Calu3 (cell line): ENCODE measurements at regions not wholly inside any gene's neighbourhood (a gene's known extent, or its start where the extent isn't known, plus 50 kb on each side); places are given as distances from the start of the nearest gene placed in this dataset.

Experiments used
- BruUV-seq: library from RNA; stranded (reverse); fragments of 400-500 nt; replicated peaks from 2 replicates; lab custom pipeline; 2021; lab: Mats Ljungman, UMichigan
- CTCF ChIA-PET: fragments of 300-600 bp; sonication (Branson Sonifier 250); formaldehyde crosslinking; loops from one replicate; lab custom pipeline; 2022; ENCODE audit warnings: antibody characterized with exemption; lab: Charles Lee
- DNase-seq: peaks from one replicate; pipeline ENCODE4 v3.0.0; 2022
- H3K27ac Mint-ChIP-seq: one replicate; pipeline ENCODE4 v1.8.0; 2022; ENCODE audit warnings: mixed read lengths; ENCODE audit not compliant: unreplicated experiment
- H3K27me3 Mint-ChIP-seq: one replicate; pipeline ENCODE4 v1.8.0; 2022; ENCODE audit warnings: mixed read lengths; ENCODE audit not compliant: unreplicated experiment
- H3K36me3 Mint-ChIP-seq: one replicate; pipeline ENCODE4 v1.8.0; 2022; ENCODE audit warnings: mild to moderate bottlenecking, moderate library complexity, mixed read lengths; ENCODE audit not compliant: insufficient read depth, unreplicated experiment
- H3K4me1 Mint-ChIP-seq: one replicate; pipeline ENCODE4 v1.8.0; 2022; ENCODE audit warnings: mild to moderate bottlenecking, low read depth, mixed read lengths; ENCODE audit not compliant: unreplicated experiment
- H3K4me3 Mint-ChIP-seq: one replicate; pipeline ENCODE4 v1.8.0; 2022; ENCODE audit warnings: mild to moderate bottlenecking, low read depth, moderate library complexity, mixed read lengths; ENCODE audit not compliant: unreplicated experiment
- H3K9me3 Mint-ChIP-seq: one replicate; pipeline ENCODE4 v1.8.0; 2022; ENCODE audit warnings: low read depth, mixed read lengths; ENCODE audit not compliant: unreplicated experiment
- intact Hi-C: fragments of 100-400 bp; cut with micrococcal nuclease; formaldehyde crosslinking; loops from one replicate; pipeline ENCODE4 v1.10.0; 2022; ENCODE audit not compliant: unreplicated experiment
- TF ChIP-seq, protein P1 (sequence below): fragments of 200-600 bp; IDR thresholded peaks from one replicate; pipeline ENCODE4 v1.8.0; 2022; ENCODE audit warnings: antibody characterized with exemption; ENCODE audit not compliant: unreplicated experiment

DNA sequence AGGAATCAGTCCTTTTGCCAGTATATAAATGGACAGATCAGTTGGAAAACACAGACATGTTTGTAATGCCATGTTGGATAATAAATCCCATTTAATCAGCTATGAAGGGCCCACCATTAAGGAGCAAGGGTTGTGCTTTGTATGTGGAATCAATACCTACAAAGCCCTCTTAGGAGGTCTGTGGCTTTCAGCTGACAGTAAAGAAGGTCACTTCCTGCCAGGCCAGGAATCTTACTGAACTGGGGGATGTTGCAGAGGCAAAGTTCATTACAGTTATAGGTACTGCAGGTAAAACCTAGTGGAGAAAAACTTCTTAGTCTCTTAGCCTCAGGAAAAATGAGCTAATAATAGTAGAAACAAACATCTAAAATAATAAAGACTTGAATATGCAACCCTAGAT, 129.5 kb downstream of the FAM76B start:
- no peak for DNase-seq
- CTCF ChIA-PET = interaction anchor here (0.8 kb wide), 1 partner anchor 27 kb away, joined by 3 read pairs; no protein-coding TSS in a partner anchor
- Mint-ChIP-seq H3K4me3 (no peak overlapping the region), H3K4me1 (no peaks in the 10 kb centered on the region), H3K9me3 (no peaks in the 10 kb centered on the region), H3K27me3 (no peaks in the 10 kb centered on the region), H3K36me3 (no peaks in the 10 kb centered on the region), H3K27ac (no peak overlapping the region)
- intact Hi-C loops = no loop called here
- TF ChIP-seq, protein P1, sequence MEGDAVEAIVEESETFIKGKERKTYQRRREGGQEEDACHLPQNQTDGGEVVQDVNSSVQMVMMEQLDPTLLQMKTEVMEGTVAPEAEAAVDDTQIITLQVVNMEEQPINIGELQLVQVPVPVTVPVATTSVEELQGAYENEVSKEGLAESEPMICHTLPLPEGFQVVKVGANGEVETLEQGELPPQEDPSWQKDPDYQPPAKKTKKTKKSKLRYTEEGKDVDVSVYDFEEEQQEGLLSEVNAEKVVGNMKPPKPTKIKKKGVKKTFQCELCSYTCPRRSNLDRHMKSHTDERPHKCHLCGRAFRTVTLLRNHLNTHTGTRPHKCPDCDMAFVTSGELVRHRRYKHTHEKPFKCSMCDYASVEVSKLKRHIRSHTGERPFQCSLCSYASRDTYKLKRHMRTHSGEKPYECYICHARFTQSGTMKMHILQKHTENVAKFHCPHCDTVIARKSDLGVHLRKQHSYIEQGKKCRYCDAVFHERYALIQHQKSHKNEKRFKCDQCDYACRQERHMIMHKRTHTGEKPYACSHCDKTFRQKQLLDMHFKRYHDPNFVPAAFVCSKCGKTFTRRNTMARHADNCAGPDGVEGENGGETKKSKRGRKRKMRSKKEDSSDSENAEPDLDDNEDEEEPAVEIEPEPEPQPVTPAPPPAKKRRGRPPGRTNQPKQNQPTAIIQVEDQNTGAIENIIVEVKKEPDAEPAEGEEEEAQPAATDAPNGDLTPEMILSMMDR = no peak
- no TSS peak for BruUV-seq

DNA sequence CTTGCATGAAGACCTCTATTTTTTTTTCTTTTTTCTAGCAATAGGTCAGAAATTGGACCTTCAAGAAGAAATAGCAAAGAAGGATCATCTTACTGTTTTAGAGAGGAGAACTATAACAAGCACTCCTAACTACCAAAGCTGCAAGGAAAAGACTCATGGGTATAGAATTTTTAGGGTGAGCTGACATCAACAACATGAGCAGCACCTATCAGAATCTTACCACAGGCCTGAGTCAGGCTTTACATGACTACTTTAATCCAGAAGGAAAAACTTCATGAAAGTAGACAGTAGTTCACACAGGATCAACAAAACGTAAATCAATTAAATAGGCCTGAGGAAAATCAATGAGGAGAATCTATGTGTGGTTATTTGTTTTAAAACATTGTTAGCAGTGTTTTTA, 130.5 kb downstream of the FAM76B start:
- no TSS peak for BruUV-seq
- intact Hi-C loops = no loop called here
- Mint-ChIP-seq H3K36me3 (no peaks in the 10 kb centered on the region), H3K4me3 (no peak overlapping the region), H3K27ac (no peak overlapping the region), H3K4me1 (no peaks in the 10 kb centered on the region), H3K27me3 (no peaks in the 10 kb centered on the region), H3K9me3 (no peaks in the 10 kb centered on the region)
- CTCF ChIA-PET = no interaction called here
- no peak for DNase-seq
- TF ChIP-seq, protein P1 = no peak

DNA sequence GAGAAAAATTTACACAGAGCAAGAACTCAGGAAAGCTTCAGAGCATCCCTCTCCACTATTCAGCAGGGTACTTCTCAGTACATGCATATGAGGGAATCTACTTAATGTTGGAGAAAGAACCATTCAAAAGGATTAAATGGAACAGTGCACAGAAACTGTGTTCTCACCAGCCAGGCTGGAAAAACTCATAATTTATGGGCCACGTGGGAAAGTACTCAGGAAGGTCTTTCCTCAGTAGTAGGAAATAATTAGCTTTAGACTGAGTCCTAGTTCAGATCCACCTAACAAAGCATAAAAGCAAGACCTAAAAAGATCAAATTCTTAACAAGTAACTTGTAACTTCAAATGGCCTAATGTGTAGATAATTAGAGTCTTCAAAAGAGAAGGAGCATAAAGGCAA, 134.0 kb downstream of the FAM76B start:
- intact Hi-C loops = no loop called here
- no peak overlapping the region for H3K27ac Mint-ChIP-seq
- no peak overlapping the region for H3K4me3 Mint-ChIP-seq
- CTCF ChIA-PET = no interaction called here
- no peaks in the 10 kb centered on the region for H3K4me1 Mint-ChIP-seq
- no peak for DNase-seq
- TF ChIP-seq, protein P1 = no peak
- no peaks in the 10 kb centered on the region for H3K27me3 Mint-ChIP-seq
- no TSS peak for BruUV-seq
- no peaks in the 10 kb centered on the region for H3K36me3 Mint-ChIP-seq
- H3K9me3 Mint-ChIP-seq = no peaks in the 10 kb centered on the region

DNA sequence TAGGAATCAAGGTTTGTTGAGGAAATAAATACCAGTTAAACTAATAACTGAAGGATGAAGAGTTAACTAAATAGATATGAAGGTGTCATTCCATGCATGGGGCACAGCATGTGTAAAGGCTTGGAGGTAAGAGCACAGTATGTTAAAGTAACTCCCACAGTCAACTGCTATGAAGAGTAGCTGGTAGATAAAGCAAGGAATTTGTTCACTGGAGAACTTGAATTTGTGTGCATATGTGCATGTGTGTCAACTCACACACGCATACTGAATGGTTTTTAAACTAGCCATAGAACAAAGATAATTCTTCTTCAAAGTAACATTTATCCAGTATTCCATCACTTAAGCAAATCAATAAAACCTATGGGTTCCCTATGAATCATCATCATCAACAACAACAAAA, 135.9 kb downstream of the FAM76B start:
- Mint-ChIP-seq H3K27ac (no peak overlapping the region), H3K36me3 (no peaks in the 10 kb centered on the region), H3K9me3 (no peaks in the 10 kb centered on the region), H3K27me3 (no peaks in the 10 kb centered on the region), H3K4me1 (no peaks in the 10 kb centered on the region), H3K4me3 (no peak overlapping the region)
- no peak for DNase-seq
- TF ChIP-seq, protein P1 = no peak
- CTCF ChIA-PET = no interaction called here
- intact Hi-C loops = no loop called here
- no TSS peak for BruUV-seq
